HG02571 (cell line): ENCODE measurements at regions not wholly inside any gene's neighbourhood (a gene's known extent, or its start where the extent isn't known, plus 50 kb on each side); places are given as distances from the start of the nearest gene placed in this dataset.
"Not testable (repeated sequence)": the region's sequence is repeated elsewhere in the genome, so short reads cannot be mapped to it uniquely, and the experiment has no call there.

ENCODE experiments used
- ATAC-seq: cut with Tn5 transposase; IDR thresholded peaks from one replicate; pipeline ENCODE4 v1.9.1; 2021; ENCODE audit warnings: mild to moderate bottlenecking, moderate library complexity; ENCODE audit not compliant: unreplicated experiment

- no peak for ATAC-seq
Measured at GRCh38 chr14:22358726-22359125, 230.3 kb downstream of the DAD1 start.

- not testable (repeated sequence) for ATAC-seq
Measured at GRCh38 chr14:22349281-22349680, 239.7 kb downstream of the DAD1 start.

GRCh38 chr14:22344673-22345072, 244.4 kb downstream of the DAD1 start:
- ATAC-seq, result no peak

DNA sequence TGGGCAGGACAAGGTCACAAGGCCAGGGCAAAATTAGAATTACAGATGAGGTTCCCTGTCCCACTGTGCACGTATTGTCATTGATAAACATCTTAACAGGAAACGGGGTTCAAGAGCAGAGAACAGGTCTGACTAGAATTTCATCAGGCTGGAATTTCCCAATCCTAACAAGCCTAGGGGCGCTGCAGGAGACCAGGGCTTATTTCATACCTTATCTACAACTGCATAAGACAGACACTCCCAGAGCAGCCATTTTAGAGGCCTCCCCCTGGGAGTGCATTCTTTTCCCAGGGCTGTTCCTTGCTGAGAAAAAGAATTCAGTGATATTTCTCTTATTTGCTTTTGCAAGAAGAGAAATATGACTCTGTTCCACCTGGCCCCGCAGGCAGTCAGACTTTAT, 244.8 kb downstream of the DAD1 start:
- not testable (repeated sequence) for ATAC-seq

DNA sequence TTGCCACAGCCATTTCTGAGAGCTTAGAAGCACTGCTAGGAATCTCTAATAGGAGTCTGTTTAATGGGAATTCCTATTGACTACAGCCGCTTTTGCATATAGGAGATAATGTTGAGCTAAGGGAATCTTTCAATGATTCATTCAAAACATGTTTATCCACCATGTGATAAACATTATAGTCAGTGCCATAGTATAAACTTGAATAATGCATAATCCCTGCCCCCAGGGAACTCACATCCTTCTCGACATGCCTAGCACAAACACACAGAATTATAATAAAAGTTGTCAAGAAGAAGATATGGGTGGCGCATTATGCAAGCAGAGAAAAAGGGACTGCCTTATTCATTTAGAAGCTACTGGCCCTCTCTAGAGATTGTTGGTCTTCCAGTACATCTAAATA, 248.0 kb downstream of the DAD1 start:
- ATAC-seq, result no peak

GRCh38 chr14:22338917-22339715, 249.9 kb downstream of the DAD1 start:
- ATAC-seq, result no peak

GRCh38 chr14:22338381-22338780, 250.6 kb downstream of the DAD1 start:
- no peak for ATAC-seq

DNA sequence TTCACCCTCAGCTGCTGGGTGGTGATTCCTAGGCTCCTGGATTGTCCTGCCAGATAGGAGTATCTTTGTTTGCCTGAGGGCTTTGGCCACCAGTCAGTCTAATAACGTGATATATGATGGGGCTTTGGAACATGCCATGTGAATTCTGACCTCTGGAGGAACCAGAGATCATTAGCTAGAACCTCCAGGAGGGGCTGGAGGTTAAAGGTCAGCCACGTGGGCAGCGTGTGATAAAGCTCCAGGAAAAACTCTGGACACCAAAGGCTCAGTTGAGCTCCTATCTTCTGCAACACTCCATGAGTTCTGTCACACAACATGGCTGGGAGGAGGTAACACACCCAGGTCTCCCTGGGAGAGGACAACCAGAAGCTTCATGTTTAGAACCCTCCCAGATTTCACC, 251.1 kb downstream of the DAD1 start:
- no peak for ATAC-seq

- ATAC-seq, result no peak
Measured at GRCh38 chr14:22337521-22337920, 251.5 kb downstream of the DAD1 start.

DNA sequence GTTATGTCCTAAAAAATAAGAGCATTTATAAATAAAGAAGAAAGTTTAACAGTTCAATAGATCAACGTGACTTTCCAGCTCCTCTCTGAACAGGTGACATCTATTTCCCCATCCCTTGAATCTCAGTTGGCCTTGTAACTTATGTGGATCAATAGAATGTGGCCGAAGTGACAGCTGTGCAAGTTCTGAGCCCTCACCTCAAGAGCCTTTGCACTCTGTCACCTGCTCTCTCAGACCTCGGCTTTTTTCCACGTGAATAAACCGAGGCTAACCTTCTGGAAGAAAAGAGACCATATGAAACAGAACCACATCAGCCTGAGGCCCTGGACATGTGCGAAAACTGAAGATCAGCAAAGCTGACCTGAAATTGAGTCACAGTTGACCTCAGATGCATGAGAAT, 253.0 kb downstream of the DAD1 start:
- no peak for ATAC-seq

DNA sequence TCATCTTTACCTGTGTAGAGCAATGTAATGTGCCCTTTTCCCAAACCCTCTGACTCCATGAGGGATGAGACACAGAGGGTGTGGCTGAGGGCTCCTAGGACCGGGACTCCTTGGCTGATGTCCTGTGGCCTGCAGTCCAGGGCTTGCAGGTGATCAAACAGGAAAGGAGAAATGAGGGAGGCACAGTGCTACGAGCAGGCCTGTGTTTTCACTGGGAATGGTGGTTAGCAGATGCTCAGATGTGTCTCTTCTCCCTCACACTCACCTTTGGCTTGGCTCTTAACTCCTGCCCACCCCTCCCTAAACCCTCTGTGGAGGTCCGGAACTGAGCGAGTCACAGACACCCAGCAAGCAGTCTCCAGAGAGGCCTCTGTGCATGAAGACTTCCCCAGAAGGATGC, 254.4 kb downstream of the DAD1 start:
- no peak for ATAC-seq

DNA sequence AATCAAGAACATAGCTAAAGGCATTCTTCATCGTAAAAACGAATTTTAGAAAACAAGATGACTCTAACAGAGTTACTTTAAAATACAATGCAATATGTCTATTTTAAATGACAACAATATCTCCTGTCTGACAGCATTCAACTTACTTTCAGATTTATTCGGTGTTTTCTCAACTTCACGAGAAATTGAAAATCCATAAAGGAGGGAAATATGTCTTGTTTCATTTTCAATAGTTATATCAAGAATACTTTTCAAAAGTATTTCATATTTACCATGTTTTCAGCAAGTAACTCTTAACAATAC, 254.8 kb downstream of the DAD1 start:
- ATAC-seq, result no peak

DNA sequence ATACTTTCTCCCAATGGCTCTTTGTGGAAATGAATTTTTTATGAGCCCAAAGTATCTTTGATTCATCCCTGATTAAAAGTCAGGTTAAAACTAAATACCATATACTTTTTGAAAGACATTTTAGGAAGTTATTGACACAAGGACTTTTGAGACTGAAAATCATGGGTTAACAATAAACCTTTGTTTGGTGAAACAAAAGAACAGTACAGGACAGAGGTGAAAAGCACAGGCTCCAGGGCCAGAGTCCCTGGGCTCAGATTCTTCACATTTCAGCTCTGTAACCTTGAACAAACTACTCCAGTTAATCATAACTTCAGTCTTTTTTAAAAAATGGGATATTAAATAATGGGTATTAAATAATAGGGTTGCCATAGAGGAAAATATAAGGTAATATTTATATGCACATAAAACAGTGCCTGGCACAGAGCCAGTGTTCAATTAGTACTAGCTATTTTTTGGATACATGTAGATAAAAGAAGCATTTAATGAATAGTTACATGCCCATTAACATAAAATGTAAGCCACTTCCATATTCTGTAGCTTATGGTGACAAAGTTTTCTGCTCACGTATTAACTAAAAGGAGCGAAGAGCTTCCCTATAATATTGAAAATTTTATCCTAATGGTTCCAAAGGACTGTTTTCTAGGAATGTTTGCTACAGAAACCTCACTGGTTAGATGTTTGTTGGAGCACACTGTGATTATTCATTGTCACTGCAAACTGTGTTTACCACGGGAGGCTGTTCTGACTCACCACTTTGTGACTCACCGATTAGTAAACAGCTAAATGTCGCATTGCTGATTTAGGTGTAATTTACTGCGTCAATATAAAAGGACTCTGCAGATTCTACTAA, 255.4 kb downstream of the DAD1 start:
- no peak for ATAC-seq

DNA sequence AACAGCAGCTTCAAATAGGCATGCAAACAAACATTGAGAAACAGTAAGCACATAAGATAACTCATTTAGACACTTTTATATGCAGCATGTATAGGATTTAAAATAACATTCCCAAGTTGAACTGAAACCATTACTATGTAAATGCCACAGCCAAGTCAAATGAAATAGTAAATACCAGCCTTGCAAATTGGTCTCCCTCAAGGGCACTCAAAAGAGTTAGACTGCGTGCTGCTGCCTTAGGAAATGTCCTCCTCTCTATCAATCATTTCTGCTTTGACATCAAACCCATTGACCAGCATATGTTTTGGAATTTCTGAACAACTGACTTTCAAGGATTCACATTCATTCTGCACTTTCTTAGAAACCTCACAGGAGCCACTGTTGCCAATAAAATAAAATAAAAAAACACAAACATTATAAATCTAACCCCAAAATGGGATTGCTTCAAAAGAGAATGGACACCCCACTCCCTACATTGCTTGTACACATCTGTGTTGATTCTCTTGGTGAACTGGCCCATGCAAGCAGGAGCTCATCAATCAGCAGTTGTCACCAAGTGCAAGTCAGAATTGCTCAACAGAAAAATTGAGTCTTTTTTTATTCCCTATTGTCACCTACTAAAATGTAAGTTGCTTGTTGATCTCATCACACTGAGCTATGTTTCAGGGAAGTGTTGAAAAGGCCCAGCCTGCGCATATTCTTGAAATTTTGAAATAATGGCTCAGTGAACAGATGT, 256.2 kb downstream of the DAD1 start:
- no peak for ATAC-seq

- ATAC-seq, result no peak
Measured at GRCh38 chr14:22329371-22329770, 259.7 kb downstream of the DAD1 start.

DNA sequence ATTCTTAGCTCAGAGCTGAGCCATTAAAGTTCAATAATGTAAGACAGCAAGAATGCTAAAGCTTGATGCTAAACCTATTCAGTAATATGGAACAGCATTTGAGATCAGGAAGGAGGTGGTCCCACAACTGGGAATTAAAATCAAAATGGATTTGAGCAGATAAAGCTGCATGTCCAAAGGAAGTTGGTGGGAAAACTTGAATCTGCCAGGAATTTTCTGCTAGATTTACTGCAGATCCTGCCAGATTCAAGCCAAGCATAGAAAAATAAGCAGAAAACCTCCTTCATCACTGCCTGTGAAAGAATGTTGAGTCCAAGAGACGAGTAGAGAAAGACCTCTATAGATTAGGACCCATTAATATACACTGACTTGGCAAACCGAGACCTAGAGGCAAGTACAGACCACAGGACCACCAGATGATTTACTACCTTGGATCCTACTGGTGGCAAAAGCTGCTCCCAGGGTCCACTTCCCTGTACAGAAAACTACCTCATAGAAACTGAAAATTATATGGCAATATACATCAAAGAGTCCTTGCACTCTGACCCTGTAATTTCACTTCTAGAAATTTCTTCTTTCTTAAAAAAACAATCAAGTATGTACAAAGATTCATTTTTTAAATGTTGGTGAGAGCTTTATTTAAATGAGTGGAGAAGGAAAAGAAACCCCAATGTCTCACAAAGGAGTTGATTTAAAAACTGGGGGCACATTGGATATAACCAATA, 263.2 kb downstream of the DAD1 start:
- ATAC-seq, result no peak

GRCh38 chr14:22320362-22320750, 268.7 kb downstream of the DAD1 start:
- no peak for ATAC-seq

GRCh38 chr14:22319526-22320361, 269.3 kb downstream of the DAD1 start:
- ATAC-seq, result no peak

DNA sequence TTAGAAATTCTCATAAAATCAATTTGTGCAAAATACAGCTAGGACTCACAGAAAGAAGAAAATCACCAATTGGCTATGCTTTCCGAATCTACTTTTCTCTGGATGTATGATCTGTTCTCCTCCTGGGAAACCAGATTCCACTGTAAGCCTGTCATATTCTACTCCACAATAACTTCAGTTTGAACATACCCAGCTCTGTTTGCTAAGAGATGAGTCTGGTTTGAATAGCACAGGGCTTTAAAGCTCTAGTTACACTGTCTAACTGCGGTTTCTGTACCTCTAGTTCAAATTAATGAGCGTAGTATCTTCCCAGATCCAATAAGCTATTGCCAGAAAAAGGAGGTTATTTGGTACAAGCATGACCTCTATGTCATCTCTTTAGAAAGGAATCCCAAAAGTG, 270.1 kb downstream of the DAD1 start:
- ATAC-seq, result no peak

GRCh38 chr14:22316473-22316872, 272.6 kb downstream of the DAD1 start:
- no peak for ATAC-seq
